Non-pigmented ciliary epithelial cell (primary cell): ENCODE measurements at regions not wholly inside any gene's neighbourhood (a gene's known extent, or its start where the extent isn't known, plus 50 kb on each side); places are given as distances from the start of the nearest gene placed in this dataset.
"Not testable (repeated sequence)": the region's sequence is repeated elsewhere in the genome, so short reads cannot be mapped to it uniquely, and the experiment has no call there.

Experiments
- DNase-seq: peaks from one replicate; pipeline ENCODE4 v3.0.0-alpha.2; 2010; ENCODE audit warnings: low read depth

DNA sequence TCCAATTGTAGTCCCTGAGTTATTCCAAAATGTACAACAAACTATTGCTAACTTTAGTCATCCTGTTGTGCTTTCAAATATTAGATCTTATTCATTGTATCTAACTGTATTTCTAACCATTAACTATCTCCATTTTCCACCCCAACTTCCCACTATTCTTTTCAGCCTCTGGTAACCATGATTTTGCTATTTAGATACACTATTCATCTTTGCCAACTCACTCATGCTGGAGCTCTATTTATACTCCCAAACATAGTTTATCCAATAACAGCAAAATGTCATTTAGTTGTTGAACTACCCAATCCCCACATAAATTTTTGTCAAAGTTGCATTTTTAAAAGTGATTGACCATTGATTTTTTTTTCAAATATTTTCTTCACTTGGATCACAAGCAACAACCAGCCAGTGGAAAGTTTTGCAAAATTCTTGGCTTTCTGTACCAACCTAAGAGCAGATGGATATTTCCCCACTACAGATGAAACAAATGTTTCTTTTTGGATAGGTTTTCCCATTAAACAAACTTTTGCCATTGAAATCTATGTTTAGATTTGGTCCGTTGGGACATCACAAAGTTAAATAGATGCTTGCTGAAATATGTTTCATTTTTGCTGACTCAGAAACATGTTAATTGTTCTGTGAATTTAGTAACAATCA is 866.0 kb downstream of the LTN1 start:
- DNase-seq = no peak

DNA sequence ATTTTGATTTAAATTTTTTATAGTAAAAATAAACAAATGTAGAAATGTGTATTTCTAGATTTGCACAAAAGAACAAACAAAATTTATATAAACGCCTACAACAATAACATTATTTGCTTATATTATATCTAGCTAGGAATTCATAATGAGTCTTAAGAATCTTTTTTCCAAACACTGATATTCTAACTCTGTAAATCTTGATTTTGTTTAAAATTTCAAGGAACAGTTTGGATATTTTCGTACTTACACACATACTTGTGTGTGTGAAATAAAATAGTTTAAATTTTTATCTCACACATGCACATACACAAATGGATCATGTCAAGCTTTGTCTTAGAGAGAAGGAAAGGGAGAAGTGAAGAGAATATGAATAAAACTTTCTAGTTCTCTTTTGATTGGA is 868.1 kb downstream of the LTN1 start:
- DNase-seq = no peak

DNA sequence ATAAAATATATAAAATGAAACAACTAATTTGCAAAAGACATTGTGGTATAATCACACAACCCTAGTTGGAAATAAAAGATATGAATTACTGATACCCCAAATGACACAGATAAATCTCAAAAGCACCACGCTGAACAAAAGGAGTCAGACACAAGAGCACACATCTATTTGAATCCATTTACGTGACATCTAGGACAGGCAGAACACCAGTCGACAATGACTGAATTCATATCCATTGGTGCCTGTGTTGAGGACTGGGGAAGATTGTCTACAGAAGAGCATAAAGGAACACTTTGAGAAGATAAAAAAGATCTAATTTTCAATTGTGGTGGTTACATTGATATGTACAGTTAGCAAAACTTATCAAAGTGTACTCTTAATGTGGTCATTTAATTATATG is 874.1 kb downstream of the LTN1 start:
- DNase-seq = no peak

DNA sequence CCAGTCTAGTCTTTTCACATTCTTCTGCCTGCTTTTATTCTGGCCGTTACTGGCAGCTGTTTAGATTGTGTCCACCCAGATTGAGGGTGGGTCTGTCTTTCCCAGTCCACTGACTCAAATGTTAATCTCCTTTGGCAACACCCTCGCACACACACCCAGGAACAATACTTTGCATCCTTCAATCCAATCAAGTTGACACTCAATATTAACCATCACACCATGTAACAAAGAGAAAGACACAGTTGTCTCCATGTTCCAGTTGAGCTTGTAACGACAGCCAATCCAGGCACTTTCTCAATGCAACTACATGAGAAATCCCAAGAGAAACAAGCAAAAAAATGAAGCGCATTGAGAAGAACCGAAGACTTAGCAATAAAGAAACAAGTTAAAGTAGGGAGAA is 877.7 kb downstream of the LTN1 start:
- not testable (repeated sequence) for DNase-seq

DNA sequence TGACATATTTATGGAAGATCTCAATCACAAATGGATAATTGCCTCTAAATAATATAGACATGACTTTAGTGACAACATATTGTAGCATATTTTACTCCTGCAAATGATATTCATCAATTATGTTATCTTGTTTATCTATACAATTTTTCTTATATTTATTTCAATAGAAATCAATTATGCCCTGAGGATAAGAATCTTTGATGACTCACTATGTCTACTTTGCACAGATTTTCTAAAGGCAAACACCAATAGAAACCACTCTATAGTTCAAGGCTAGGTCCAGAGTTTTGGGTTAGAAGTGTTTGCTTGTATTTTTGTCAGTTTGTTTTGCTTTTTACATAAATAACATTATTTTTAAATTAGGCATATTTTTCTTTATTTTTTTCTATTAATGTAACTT is 879.0 kb downstream of the LTN1 start:
- DNase-seq = no peak

- DNase-seq = no peak
Observed at GRCh38 chr21:28112511-28112910, 880.2 kb downstream of the LTN1 start.

- DNase-seq = peak; percentile 44
Observed at GRCh38 chr21:28111151-28111619, 881.5 kb downstream of the LTN1 start.

- DNase-seq = no peak
Observed at GRCh38 chr21:28110716-28111115, 882.0 kb downstream of the LTN1 start.

GRCh38 chr21:28110074-28110473 is 882.6 kb downstream of the LTN1 start:
- no peak for DNase-seq

DNA sequence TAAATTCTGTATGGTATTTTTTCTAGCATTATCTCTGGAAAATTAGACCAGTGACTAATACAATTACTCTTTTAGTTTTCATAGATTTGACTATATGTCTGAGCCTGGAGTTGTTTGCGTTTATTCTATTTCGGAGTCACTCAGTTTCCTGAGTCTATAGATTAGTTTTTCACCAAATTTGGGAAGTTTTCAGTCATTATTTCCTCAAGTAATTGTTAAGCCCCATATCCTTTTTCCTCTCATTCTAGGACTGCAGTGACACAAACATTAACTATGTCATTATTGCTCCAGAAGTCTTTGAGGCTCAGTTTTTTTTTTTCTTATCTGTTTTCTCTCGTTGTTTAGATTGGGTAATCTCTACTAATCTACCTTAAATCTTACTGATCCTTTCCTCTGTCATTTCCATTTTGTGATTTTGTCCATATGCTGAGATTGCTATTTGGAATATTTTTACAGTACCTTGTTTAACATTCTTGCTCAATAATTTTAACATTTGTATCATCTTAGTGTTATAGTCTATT is 886.2 kb downstream of the LTN1 start:
- DNase-seq = no peak

DNA sequence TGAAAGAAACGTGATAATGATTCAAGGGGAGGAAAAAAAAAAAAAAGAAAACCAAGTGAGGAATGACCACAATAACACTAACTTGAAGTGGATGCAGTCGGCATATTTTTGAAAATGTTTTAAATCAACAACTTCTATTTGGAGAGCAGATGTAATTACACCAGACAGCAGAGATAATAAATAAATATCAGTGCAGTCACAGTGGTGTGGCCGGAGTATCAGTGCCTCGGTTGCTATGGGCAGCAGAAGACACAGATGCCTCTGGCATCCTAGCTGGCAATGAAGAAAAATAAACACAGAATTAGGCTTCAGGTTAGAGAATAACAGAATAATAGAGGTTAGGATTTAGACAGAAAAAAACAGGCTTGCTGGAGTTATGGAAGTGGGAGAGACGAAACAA is 888.3 kb downstream of the LTN1 start:
- DNase-seq = no peak

DNA sequence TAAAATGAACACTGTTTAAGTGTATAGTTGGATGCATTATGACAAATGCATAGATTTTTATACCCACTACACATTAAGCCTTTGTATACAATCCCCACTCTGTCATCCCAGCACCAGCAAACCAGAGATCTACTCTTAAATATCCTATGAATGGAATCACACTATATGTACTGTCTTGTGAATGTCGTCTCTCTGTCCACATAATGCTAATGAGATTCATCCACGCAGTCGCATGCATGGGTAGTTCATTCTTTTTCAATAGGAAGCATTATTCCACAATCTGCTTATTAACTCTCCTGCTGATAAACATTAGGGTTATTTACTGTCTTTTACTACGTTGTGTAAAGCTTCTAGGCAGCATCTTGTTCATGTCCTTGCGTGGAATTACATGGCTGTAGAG is 892.3 kb downstream of the LTN1 start:
- DNase-seq = no peak

- no peak for DNase-seq
Observed at GRCh38 chr21:28099001-28099705, 893.5 kb downstream of the LTN1 start.

- no peak for DNase-seq
Observed at GRCh38 chr21:28091466-28091865, 901.2 kb downstream of the LTN1 start.

DNA sequence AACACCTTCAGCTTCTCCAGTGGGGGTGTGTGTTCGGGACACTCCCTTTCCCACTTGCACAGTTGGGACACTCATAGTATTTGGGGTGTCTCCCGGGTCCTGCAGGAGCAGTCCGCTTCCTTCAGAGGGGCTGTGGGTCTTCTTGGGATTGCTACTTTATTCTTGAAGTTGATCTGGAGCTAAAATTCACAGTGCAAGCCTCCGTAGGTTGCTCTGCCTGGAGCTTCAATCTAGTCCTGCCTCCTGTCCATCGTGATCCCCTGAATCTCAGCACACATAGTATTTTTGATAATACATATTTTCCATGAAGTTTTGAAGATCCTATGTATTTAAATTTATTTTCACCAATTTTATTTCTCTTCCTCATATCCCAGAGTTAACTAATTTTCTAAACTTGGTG is 902.1 kb downstream of the LTN1 start:
- no peak for DNase-seq

DNA sequence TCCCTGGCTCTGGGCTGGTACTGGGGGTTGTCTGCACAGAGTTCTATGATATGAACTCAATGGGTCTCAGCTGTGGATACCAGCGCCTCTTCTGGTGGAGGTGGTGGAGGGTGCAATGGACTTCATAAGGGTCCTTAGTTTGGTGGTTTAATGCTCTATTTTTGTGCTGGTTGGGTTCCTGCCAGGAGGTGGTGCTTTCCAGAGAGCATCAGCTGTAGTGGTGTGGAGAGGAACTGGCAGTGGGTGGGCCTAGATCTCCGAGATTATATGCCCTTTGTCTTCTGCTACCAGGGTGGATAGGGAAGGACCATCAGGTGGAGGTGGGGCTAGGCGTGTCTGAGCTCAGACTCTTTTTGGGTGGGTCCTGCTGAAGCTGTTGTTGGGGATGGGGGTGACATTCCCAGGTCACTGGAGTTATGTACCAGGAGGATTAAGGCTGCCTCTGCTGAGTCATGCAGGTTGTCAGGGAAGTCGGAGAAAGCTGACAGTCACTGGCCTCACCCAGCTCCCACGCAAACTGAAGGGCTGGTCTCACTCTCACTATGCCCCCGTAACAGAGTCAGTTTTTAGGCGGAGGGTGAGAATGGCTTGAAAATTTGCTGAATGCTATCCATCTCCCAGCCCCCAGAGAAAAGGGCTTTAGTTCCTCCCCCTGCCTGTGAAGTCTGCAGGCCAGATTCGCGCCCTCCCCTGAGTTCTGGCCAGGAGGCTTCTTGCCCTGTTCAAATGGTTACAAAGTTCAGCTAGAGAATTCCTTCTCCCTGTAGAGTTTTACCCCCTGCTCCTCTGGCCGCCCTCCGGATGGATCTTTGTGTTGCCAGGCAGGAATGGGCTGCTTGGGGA is 902.9 kb downstream of the LTN1 start:
- DNase-seq = no peak

GRCh38 chr21:28086861-28087581 is 905.7 kb downstream of the LTN1 start:
- DNase-seq = no peak

DNA sequence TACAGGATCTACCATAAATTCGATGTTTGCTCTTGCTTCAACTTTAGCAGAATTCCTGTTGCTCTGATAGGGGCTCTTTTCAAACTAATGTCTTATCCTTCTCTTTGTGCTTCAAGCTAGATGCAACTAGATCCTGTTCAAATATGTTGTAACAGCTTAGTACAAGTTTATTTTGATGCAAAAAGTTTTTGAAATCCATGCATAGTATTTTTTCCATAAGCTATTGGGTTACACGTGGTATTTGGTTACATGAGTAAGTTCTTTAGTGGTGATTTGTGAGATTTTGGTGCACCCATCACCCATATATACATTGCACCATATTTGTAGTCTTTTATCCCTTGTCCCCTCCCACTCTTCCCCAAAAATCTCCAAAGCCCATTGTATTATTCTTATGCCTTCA is 907.7 kb downstream of the LTN1 start:
- no peak for DNase-seq

DNA sequence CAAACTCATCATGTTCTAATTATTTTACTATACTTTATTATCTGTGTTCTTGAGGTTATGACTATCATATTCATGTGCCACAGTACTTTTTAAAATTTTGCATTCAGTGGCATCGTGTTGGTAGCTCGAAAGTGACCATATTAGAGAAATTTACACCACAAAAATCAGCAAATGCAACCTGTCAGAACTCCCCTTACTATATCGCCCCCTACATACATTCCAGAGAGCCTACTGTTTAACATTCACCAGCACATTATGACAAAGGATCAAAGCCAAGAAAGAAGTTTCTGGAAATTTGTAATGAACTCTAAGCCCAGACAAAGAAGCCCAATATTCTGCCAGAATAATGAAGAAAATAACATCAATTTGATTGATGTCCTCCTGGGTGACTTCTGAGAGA is 909.3 kb downstream of the LTN1 start:
- DNase-seq = no peak

DNA sequence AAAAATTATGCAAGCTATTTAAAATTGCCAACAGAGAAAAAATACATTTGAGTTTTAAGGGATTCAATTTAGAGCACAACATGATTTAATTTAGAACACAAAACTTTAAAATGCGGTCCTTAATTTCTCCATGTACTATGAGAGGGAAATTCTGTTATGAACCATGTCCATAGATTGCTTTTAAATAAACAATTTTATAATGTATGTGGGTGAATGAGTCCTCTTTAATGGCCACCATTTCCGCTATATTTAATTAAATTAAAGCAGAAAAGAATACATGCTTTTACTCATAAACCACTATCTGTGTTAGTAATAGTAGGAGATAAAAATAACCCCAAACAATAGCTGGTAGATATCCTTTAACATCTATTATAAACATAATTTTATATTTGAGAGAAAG is 914.6 kb downstream of the LTN1 start:
- DNase-seq = no peak

- no peak for DNase-seq
Observed at GRCh38 chr21:28074676-28075075, 918.0 kb downstream of the LTN1 start.

DNA sequence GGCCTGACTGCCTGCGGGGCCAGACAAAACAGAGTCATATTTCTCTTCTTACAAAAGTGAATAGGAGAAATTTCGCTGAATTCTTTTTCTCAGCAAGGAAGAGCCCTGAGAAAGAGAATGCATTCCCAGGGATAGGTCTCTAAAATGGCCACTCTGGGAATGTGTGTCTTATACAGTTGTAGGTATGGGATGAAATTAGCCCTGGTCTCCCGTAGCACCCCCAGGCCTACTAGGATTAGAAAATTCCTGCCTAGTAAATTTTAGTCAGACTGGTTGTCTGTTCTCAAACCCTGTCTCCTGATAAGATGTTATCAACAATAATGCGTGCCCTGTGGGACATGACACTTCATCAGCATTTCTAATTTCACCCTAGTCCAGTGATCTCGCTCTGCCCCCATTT is 920.1 kb downstream of the LTN1 start:
- no peak for DNase-seq
